ENCODE measurements at regions not wholly inside any gene's neighbourhood (a gene's known extent, or its start where the extent isn't known, plus 50 kb on each side); places are given as distances from the start of the nearest gene placed in this dataset.

DNA sequence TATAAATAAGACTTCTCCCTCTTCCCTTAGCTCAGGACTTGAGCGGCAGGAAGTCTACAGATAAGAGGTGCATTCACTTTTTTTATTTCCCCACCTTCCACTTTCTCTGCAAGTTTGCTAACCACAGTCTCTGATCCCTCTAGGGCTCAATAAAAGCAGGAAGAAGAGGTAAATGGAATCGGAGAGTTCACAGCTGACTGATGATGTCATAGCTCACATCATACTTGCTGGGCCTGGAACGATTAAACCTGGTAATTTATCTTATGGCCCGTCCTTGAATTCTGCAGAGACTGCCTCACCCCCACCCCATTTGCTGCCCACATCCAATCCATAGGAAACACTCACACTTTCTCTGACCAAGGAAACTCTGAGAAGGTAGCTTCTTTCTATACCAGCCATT is 62.9 kb downstream of the DRD1 start:
- TF ChIP-seq, protein P1, sequence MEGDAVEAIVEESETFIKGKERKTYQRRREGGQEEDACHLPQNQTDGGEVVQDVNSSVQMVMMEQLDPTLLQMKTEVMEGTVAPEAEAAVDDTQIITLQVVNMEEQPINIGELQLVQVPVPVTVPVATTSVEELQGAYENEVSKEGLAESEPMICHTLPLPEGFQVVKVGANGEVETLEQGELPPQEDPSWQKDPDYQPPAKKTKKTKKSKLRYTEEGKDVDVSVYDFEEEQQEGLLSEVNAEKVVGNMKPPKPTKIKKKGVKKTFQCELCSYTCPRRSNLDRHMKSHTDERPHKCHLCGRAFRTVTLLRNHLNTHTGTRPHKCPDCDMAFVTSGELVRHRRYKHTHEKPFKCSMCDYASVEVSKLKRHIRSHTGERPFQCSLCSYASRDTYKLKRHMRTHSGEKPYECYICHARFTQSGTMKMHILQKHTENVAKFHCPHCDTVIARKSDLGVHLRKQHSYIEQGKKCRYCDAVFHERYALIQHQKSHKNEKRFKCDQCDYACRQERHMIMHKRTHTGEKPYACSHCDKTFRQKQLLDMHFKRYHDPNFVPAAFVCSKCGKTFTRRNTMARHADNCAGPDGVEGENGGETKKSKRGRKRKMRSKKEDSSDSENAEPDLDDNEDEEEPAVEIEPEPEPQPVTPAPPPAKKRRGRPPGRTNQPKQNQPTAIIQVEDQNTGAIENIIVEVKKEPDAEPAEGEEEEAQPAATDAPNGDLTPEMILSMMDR (IDR thresholded peaks at IDR 0.05; ENCODE audit: low read depth, low read length) = no peak
- no peak overlapping the region for H3K4me3 ChIP-seq (ENCODE audit: low read depth, low read length)

DNA sequence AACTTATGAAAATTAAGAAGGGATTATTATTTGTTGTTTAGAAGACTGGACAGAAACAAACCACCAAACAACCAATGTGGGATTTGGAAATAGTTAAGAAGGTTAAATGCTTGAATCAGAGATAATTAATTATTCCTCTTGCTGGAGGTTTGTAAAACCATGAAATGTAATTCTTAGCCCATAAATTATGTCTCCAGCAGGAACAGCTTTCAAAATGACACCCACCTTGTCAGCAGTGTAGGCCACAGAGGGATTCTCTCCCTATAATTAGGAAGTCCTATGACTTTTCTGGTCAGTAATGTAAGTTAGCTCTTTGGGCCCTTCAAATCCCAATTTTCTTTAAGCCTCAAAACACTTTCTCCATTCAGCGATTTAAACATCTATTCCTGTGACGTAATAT is 63.3 kb downstream of the DRD1 start:
- no peak overlapping the region for H3K4me3 ChIP-seq (ENCODE audit: low read depth, low read length)
- TF ChIP-seq, protein P1 (IDR thresholded peaks at IDR 0.05; ENCODE audit: low read depth, low read length) = no peak

DNA sequence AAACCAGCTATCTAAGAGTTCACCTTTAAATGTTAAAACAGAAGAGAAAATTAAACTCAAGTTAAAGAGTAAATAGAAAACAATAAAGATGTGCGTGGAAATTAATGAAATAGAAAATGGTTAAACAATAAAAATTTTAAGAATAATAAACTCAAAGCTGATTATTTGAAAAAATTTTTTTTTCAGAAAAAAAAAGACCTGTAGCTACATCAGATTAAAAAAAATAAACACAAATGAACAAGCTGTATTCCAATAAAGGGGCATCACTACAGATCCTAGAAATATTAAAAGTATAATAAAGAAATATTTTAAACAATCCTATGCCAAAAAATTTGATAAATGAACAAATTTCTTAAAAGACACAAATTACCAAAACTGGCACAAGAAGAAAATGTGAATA is 64.1 kb downstream of the DRD1 start:
- TF ChIP-seq, protein P1 (IDR thresholded peaks at IDR 0.05; ENCODE audit: low read depth, low read length) = no peak
- H3K4me3 ChIP-seq (ENCODE audit: low read depth, low read length) = no peak overlapping the region

DNA sequence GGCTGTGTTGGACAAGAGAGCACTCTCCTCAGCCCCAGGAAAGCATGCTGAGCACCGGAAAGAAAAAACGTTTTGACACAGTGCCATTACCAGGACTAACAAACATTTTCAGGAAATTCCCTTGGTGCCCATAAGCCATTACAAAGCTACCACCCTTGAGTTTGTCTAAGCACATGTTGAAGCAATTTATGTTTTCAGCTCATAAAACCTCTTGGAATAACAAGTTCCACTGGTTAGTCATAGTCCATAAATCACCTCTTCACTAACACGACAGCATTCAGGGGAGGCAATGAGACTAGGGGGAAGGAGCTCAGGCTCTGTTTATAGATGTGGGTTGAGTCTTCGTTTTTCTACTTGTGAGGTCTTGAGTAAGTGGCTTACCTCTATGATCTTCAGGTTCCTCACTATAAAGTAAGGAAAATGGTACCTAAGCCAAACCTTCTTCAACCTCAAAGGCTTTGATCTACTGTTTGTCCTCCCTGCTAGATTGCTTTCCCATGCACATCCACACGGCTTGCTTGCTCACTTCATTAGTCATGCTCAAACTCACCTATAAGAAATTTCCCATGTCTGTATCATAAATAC is 65.4 kb downstream of the DRD1 start:
- no peak overlapping the region for H3K4me3 ChIP-seq (ENCODE audit: low read depth, low read length)
- TF ChIP-seq, protein P1 (IDR thresholded peaks at IDR 0.05; ENCODE audit: low read depth, low read length) = no peak

DNA sequence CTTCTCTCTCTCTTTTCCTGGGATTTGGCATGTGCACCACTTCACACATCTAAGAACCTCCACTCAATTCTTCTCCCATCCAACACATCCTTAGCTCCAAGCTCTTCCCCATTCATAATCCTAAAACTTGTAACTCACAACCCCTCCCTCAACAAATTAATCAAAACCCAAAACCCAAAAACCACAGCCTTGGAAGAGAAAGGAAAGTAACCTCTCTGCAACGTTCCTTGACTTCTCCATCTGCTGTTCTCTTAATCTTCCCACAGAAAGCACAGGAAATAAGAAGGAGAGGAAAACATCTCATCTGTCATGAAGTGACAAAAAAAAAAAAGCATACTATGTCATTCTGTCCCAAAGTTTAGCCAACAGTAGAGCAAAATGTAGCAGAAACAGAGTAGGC is 66.2 kb downstream of the DRD1 start:
- TF ChIP-seq, protein P1 (IDR thresholded peaks at IDR 0.05; ENCODE audit: low read depth, low read length) = no peak
- H3K4me3 ChIP-seq (ENCODE audit: low read depth, low read length) = no peak overlapping the region

DNA sequence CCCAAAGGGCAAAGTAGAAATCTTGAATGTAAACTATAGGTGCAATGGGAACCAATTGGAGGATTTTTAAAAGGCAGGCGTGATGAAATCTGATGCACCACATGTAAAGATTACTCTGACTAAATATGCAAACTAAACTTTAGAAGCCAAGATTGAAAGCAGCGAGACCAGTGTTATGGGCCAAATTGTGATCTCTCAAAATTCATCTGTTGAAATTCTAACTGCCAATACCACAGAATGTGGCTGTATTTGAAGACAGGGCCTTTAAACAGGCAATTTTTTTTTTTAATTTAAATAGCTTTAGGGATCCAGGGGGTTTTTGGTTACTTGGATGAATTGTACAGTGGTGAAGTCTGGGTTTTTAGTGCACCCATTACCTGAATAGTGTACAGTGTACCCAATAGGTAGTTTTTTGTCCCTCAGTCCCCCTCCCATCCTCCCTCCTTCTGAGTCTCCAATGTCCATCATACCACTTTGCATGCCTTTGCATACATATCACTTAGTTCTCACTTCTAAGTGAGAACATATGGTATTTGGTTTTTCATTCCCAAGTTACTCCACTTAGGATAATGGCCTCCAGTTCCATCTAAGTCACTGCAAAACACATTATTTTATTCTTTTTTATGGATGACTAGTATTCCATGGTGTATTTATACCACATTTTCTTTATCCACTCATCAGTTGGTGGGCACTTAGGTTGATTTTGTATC is 69.7 kb downstream of the DRD1 start:
- no peak overlapping the region for H3K4me3 ChIP-seq (ENCODE audit: low read depth, low read length)
- TF ChIP-seq, protein P1 (IDR thresholded peaks at IDR 0.05; ENCODE audit: low read depth, low read length) = no peak

DNA sequence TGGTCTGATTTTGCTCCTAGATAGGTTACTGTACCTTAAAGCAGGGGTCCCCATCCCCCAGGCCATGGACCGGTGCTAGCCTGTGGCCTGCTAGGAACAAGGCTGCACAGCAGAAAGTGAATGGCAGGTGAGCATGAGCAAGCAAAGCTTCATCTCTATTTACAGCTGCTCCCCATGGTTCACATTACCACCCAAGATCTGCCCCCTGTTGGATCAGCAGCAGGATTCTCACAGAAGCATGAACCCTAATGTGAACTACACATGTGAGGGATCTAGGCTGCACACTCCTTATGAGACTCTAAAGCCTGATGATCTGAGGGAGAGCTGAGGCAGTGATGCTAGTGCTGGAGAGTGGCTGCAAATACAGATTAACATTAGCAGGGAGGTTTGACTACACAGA is 78.1 kb downstream of the DRD1 start:
- H3K4me3 ChIP-seq (ENCODE audit: low read depth, low read length) = no peak overlapping the region
- TF ChIP-seq, protein P1 (IDR thresholded peaks at IDR 0.05; ENCODE audit: low read depth, low read length) = no peak
